Astrocyte of the hippocampus (primary cell): ENCODE measurements at regions not wholly inside any gene's neighbourhood (a gene's known extent, or its start where the extent isn't known, plus 50 kb on each side); places are given as distances from the start of the nearest gene placed in this dataset.
A peak's percentile ranks its signal among the peaks of the same experiment; 100 is the strongest.
"Not testable (repeated sequence)": the region's sequence is repeated elsewhere in the genome, so short reads cannot be mapped to it uniquely, and the experiment has no call there.

Source experiments
- DNase-seq: peaks from one replicate; pipeline ENCODE4 v3.0.0; 2011; ENCODE audit warnings: low read depth, low spot score

DNA sequence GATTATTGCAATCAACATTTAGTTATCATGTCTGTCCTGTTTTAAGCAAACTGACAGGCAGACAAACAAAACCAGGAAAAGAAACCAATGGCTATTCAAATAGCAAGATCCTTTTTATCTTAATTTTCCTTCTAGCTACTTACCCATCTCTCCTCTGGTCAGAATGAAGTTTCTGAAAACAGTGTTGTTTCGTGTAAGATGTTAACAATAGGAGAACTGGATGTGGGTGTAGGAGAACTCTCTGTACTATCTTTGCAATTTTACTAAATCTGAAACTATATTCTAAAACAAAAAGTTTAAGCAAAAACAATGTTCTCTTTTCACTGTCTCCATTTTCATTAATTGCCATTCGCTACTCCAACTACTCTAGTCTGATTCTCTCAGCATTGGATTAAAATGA is 726.4 kb downstream of the ZNF385D start:
- DNase-seq: no peak

DNA sequence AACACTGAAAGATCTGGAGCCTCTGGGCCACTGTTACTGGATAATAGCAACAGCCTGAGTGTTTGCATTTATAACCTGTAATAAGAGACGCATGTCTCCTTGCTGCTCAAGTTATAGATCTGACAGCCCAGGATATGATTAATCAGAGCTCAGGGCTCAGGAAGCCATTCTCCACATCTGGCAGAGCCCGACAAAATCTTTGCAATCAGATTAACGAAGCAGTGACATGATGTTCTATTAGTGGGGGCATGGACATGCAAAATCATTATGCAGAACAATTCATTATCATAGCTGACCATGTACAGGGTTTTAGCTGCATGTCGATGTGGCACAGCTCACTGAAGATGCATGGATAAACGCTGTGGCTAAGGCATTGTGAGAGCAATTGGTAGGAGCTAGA is 730.3 kb downstream of the ZNF385D start:
- DNase-seq: no peak

DNA sequence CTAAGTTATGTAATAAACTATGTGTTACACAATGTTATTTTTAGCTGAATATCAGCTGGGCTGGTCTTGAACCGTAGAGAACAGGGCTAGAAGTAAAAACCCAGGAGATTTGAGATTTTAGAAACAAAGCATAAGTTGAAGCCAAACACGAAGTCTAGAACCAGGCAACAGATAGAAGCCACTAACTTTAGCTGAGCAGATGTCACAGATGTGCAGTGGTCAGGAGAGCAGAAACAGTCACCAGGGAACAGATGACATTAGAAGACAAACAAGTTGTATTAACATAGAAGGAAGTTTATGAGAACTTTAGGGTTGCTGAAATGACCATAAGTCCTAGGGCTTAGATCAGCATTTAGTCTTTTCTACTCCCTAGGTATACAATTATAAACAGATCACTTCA is 731.0 kb downstream of the ZNF385D start:
- no peak for DNase-seq

DNA sequence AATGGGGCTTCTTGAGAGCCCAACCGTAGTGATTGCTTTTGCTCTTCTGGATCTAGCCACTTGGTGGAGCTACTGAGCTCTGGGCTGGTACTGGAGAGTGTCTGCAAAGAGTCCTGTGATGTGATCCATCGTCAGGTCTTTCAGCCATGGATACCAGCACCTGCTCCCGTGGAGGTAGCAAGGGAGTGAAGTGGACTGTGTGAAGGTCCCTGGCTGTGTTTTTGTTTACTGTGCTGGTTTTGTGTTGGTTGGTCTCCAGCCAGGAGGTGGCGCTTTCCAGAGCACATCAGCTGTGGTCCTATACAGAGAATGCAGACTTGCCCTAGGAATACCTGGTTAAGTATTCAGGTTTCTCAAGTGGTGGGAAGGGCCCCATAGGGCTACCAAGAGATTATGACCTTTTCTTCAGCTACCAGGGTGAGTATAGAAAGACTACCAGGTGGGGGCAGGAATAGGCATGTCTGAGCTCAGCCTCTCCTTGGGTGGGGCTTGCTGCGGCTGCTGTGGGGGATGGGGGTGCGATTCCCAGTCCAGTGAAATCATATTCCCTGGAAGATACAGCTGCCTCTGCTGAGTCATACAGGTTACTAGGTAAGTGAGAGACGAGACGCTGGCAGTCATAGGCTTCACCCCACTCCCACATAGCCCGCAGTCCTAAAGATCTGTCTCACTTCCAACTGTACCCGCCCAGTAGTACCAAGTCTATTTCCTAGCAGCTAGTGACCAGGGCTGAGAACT is 733.7 kb downstream of the ZNF385D start:
- DNase-seq: no peak

DNA sequence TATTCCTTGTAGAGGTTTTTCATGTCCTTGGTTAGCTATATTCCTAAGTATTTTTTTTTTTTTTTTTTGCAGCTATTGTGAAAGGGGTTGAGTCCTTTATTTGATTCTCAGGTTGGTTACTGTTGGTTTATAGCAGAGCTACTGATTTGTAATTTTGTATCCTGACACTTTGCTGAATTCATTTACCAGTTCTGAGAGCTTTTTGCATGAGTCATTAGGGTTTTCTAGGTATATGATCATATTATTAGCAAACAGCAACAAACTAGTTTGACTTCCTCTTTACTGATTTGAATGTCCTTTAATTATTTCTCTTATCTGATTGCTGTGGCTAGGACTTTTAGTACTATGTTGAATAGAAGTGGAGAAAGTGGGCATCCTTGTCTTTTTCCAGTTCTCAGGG is 737.4 kb downstream of the ZNF385D start:
- peak; percentile 4 for DNase-seq

DNA sequence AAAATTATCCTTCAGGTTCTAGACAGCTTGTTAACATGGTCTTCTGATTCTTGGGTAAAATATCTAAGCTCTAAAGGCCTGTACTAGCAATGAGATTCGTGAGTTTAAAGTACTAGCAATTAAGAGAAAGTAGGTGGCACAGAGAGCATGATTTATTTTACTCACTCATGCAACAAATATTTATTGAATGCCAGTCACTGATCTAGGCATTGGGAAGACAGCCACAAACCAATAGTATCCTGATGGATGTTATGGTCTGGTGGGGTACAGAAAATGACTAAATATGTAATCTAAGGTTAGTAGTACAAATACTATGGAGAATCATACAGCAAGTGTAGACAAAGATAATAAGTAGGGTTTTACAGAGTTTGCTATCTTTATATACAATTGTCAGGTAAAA is 751.3 kb downstream of the ZNF385D start:
- peak; percentile 6 for DNase-seq

GRCh38 chr3:20997183-20997582 is 753.8 kb downstream of the ZNF385D start:
- no peak for DNase-seq

GRCh38 chr3:20990896-20991295 is 760.1 kb downstream of the ZNF385D start:
- DNase-seq: peak; percentile 8

DNA sequence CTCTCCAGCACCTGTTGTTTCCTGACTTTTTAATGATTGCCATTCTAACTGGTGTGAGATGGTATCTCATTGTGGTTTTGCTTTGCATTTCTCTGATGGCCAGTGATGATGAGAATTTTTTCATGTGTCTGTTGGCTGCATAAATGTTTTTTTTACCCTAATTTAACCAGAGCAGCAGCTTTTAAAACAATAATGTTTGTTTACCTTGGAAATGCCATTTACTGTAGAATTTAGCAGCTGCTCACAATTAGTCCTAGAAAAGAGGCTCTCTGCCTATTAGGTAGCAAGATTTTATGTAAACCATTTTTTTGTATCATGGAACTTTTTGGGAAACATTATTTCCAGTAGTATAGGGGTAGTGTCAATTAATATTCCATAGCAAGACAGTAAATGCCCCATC is 761.4 kb downstream of the ZNF385D start:
- DNase-seq: not testable (repeated sequence)

- no peak for DNase-seq
These were observed 766.3 kb downstream of the ZNF385D start for GRCh38 chr3:20984594-20985205.

GRCh38 chr3:20975188-20975651 is 775.8 kb downstream of the ZNF385D start:
- DNase-seq: no peak

DNA sequence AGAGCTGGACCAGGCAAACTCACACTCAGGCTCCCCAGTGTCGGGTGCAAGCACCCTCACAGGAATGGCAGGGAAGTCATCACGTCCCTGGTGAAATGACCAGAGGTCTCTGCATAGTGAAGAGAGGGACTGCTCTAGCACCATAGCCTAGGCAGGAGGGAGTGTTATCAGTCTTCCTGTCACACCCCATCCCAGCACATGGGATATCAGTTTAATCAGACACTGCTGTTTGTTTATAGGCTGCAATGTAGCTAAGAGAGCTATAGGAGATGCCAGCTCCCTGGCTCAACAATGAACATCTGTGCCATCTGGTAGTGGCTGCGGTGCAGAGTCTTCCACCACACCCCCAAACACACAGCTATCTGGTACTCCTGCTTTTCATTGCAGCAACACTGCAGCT is 776.6 kb downstream of the ZNF385D start:
- DNase-seq: no peak

DNA sequence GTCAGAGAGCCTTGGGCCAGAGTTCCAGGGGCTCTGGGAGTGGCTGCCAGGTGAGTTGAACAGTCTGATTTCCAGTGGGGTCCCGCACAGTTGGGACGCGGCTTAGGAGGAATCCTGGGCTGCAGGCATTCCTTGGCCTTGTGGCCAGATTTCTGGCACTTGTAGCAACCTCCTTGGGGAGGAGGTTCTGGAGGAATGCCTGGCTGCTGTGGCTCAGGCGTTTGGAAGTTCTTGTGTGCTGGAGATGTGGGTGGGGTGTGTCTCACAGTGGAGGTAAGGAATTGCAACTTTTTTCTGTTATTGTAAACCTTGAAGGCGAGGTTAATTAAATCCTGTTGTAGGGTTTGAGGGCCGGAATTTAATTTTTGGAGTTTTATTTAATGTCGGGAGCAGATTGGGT is 780.2 kb downstream of the ZNF385D start:
- DNase-seq: peak; percentile 51

GRCh38 chr3:20967485-20967884 is 781.5 kb upstream of the SGO1 start:
- DNase-seq: not testable (repeated sequence)

- no peak for DNase-seq
These were observed 772.2 kb upstream of the SGO1 start for GRCh38 chr3:20958161-20958560.

DNA sequence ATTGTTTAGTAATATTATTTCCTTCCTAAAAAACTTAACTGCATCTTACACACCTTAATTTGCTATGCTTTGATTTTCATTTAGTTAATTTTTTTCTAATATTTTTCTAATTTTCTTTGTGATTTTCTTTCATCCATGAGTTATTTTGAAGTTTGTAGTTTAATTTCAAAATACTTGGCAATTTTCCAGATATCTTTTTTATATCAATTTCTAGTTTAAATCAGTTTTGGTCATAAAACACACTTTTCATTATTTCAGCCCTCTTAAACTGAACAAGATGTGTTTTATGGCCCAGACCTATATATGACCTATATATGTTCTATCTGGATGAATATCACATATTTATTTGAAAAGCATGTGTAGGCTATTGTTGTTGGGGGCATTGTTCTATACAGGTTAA is 759.9 kb upstream of the SGO1 start:
- no peak for DNase-seq

DNA sequence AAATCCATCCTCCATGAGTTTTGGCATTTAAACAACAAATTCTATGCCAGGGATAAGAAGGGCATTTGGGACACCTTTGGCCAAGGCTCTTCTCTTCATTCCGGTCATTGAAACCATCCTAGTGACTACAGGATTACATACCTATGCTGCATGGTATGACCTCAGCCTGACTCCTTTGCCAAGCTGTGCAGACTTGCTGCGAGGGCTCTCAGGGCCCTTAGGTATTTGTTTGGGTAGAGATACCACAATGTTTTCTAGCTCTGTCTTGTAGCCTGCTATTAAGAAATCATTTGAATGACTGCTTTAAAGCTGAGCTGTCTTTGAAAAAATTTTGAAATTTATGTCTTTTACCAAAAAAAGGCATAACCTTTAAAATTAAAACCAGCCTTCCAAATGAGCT is 749.8 kb upstream of the SGO1 start:
- DNase-seq: peak; percentile 41

DNA sequence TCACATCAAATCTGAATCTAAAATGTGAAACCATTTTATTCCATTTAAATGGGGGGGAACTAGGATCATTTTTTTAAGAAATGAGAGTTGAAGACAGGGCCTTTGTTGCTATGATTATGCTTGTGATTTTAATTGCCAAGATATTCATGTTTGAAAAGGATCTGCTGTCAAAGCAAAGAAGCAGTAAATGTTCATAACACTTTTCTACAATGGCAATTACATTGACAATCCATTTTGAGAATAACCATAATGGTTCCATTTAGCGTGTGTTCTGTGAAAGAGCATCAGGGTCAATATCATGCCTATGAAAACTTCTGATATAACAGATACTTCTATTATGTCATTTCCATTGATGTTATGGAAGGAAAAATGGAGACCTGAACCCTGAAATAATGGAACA is 745.8 kb upstream of the SGO1 start:
- no peak for DNase-seq

DNA sequence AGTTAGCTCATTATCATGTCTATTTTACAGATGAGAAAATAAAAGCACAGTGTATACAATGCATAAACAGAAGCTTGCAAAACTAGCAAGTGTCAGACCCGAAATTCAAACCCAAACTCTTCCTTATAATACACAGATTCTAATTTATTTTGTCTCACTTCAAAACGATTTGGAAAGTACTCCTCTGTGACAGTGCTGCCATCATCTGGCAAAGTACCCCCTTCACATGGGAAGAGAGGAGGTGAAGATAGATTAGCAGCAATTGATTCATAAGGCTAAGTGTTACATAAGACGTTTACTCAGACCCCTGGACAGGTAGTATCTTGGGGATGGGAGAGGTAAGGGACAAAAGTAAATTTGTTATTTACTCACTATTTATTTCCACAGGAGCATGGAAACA is 744.0 kb upstream of the SGO1 start:
- peak; percentile 23 for DNase-seq

GRCh38 chr3:20924646-20925385 is 738.8 kb upstream of the SGO1 start:
- DNase-seq: peak; percentile 18

DNA sequence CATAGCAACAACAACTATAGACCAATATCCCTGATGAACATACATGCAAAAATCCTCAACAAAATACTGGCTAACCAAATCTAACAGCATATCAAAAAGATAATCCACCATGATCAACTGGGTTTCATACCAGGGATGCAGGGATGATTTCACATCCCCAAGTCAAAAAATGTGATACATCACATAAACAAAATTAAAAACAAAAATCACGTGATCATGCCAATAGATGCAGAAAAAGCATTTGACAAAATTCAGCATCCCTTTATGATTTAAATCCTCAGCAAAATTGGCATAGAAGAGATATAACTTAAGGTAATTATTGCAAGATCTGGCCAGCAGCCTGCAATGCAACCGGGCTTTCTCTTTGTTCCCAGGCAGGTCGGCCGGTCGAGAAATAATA is 735.1 kb upstream of the SGO1 start:
- DNase-seq: not testable (repeated sequence)

GRCh38 chr3:20916951-20917606 is 731.1 kb upstream of the SGO1 start:
- no peak for DNase-seq
